ENCODE measurements at regions not wholly inside any gene's neighbourhood (a gene's known extent, or its start where the extent isn't known, plus 50 kb on each side); places are given as distances from the start of the nearest gene placed in this dataset.

GRCh38 chr15:37339437-37339836 lies 239.1 kb upstream of the MEIS2 start:
- no peak overlapping the region for H3K27ac Mint-ChIP-seq
- DNase-seq = no peak
- intact Hi-C loops (cut with micrococcal nuclease) = no loop called here
- no peaks in the 10 kb centered on the region for H3K27me3 Mint-ChIP-seq
- H3K36me3 Mint-ChIP-seq (ENCODE audit: low read depth) = no peaks in the 10 kb centered on the region
- peaks cover 5% of the 10 kb centered on the region for H3K9me3 Mint-ChIP-seq
- H3K4me3 Mint-ChIP-seq = no peak overlapping the region
- no peaks in the 10 kb centered on the region for H3K4me1 Mint-ChIP-seq

- intact Hi-C loops (cut with micrococcal nuclease) = no loop called here
- H3K4me3 Mint-ChIP-seq = no peak overlapping the region
- no peak for DNase-seq
Measured at GRCh38 chr15:37339856-37340255, 239.5 kb upstream of the MEIS2 start.

GRCh38 chr15:37340438-37340837 lies 240.1 kb upstream of the MEIS2 start:
- no peaks in the 10 kb centered on the region for H3K4me1 Mint-ChIP-seq
- H3K4me3 Mint-ChIP-seq = no peak overlapping the region
- peaks cover 2% of the 10 kb centered on the region for H3K9me3 Mint-ChIP-seq
- H3K27me3 Mint-ChIP-seq = no peaks in the 10 kb centered on the region
- no peak overlapping the region for H3K27ac Mint-ChIP-seq
- no peak for DNase-seq
- intact Hi-C loops (cut with micrococcal nuclease) = no loop called here
- H3K36me3 Mint-ChIP-seq (ENCODE audit: low read depth) = no peaks in the 10 kb centered on the region

More at GRCh38 chr15:37339856-37340255, 239.5 kb upstream of the MEIS2 start:
- H3K4me1 Mint-ChIP-seq = no peaks in the 10 kb centered on the region
- no peaks in the 10 kb centered on the region for H3K36me3 Mint-ChIP-seq (ENCODE audit: low read depth)
- no peak overlapping the region for H3K27ac Mint-ChIP-seq
- H3K27me3 Mint-ChIP-seq = no peaks in the 10 kb centered on the region
- H3K9me3 Mint-ChIP-seq = peaks cover 5% of the 10 kb centered on the region

GRCh38 chr15:37359101-37359892 lies 258.9 kb upstream of the MEIS2 start:
- intact Hi-C loops (cut with micrococcal nuclease) = no loop called here
- DNase-seq = no peak
- no peaks in the 10 kb centered on the region for H3K27me3 Mint-ChIP-seq
- no peaks in the 10 kb centered on the region for H3K9me3 Mint-ChIP-seq
- H3K36me3 Mint-ChIP-seq (ENCODE audit: low read depth) = no peaks in the 10 kb centered on the region
- H3K4me1 Mint-ChIP-seq = no peaks in the 10 kb centered on the region
- H3K27ac Mint-ChIP-seq = no peak overlapping the region
- H3K4me3 Mint-ChIP-seq = no peak overlapping the region

- no peaks in the 10 kb centered on the region for H3K36me3 Mint-ChIP-seq (ENCODE audit: low read depth)
- H3K27ac Mint-ChIP-seq = no peak overlapping the region
- no peaks in the 10 kb centered on the region for H3K4me1 Mint-ChIP-seq
- intact Hi-C loops (cut with micrococcal nuclease) = no loop called here
- no peak for DNase-seq
- no peaks in the 10 kb centered on the region for H3K27me3 Mint-ChIP-seq
- H3K4me3 Mint-ChIP-seq = no peak overlapping the region
- H3K9me3 Mint-ChIP-seq = no peaks in the 10 kb centered on the region
Measured at GRCh38 chr15:37359893-37360290, 259.5 kb upstream of the MEIS2 start.

- Mint-ChIP-seq H3K4me3 (no peak overlapping the region), H3K27me3 (no peaks in the 10 kb centered on the region), H3K4me1 (no peaks in the 10 kb centered on the region), H3K27ac (no peak overlapping the region), H3K36me3 (ENCODE audit: low read depth) (no peaks in the 10 kb centered on the region), H3K9me3 (no peaks in the 10 kb centered on the region)
- intact Hi-C loops (cut with micrococcal nuclease) = no loop called here
- DNase-seq = no peak
Measured at GRCh38 chr15:37360724-37361123, 260.4 kb upstream of the MEIS2 start.

- H3K27ac Mint-ChIP-seq = no peak overlapping the region
- no peak overlapping the region for H3K4me3 Mint-ChIP-seq
- no peak for DNase-seq
- intact Hi-C loops (cut with micrococcal nuclease) = no loop called here
- H3K36me3 Mint-ChIP-seq (ENCODE audit: low read depth) = no peaks in the 10 kb centered on the region
- no peaks in the 10 kb centered on the region for H3K9me3 Mint-ChIP-seq
- H3K27me3 Mint-ChIP-seq = no peaks in the 10 kb centered on the region
- H3K4me1 Mint-ChIP-seq = no peaks in the 10 kb centered on the region
Measured at GRCh38 chr15:37361621-37362020, 261.3 kb upstream of the MEIS2 start.

GRCh38 chr15:37362414-37362813 lies 262.1 kb upstream of the MEIS2 start:
- intact Hi-C loops (cut with micrococcal nuclease) = no loop called here
- Mint-ChIP-seq H3K9me3 (no peaks in the 10 kb centered on the region), H3K36me3 (ENCODE audit: low read depth) (no peaks in the 10 kb centered on the region), H3K27me3 (no peaks in the 10 kb centered on the region), H3K4me3 (no peak overlapping the region), H3K27ac (no peak overlapping the region), H3K4me1 (no peaks in the 10 kb centered on the region)
- no peak for DNase-seq

GRCh38 chr15:37368961-37369360 lies 268.6 kb upstream of the MEIS2 start:
- no peak for DNase-seq
- Mint-ChIP-seq H3K4me3 (no peak overlapping the region), H3K27ac (no peak overlapping the region), H3K4me1 (no peaks in the 10 kb centered on the region), H3K9me3 (peaks cover 4% of the 10 kb centered on the region), H3K36me3 (ENCODE audit: low read depth) (no peaks in the 10 kb centered on the region), H3K27me3 (no peaks in the 10 kb centered on the region)
- intact Hi-C loops (cut with micrococcal nuclease) = no loop called here

- Mint-ChIP-seq H3K9me3 (peaks cover 4% of the 10 kb centered on the region), H3K36me3 (ENCODE audit: low read depth) (no peaks in the 10 kb centered on the region), H3K4me1 (no peaks in the 10 kb centered on the region), H3K27me3 (no peaks in the 10 kb centered on the region), H3K27ac (no peak overlapping the region), H3K4me3 (no peak overlapping the region)
- intact Hi-C loops (cut with micrococcal nuclease) = no loop called here
- DNase-seq = no peak
Measured at GRCh38 chr15:37370941-37371340, 270.6 kb upstream of the MEIS2 start.

- Mint-ChIP-seq H3K4me1 (no peaks in the 10 kb centered on the region), H3K27ac (no peak overlapping the region), H3K9me3 (peaks cover 4% of the 10 kb centered on the region), H3K27me3 (no peaks in the 10 kb centered on the region), H3K4me3 (no peak overlapping the region), H3K36me3 (ENCODE audit: low read depth) (no peaks in the 10 kb centered on the region)
- intact Hi-C loops (cut with micrococcal nuclease) = no loop called here
- no peak for DNase-seq
Measured at GRCh38 chr15:37372064-37372463, 271.7 kb upstream of the MEIS2 start.

- Mint-ChIP-seq H3K27ac (no peak overlapping the region), H3K4me3 (no peak overlapping the region), H3K9me3 (peaks cover 9% of the 10 kb centered on the region), H3K27me3 (no peaks in the 10 kb centered on the region), H3K36me3 (ENCODE audit: low read depth) (no peaks in the 10 kb centered on the region), H3K4me1 (no peaks in the 10 kb centered on the region)
- DNase-seq = no peak
- intact Hi-C loops (cut with micrococcal nuclease) = no loop called here
Measured at GRCh38 chr15:37375519-37375918, 275.2 kb upstream of the MEIS2 start.

- H3K4me1 Mint-ChIP-seq = no peaks in the 10 kb centered on the region
- H3K9me3 Mint-ChIP-seq = peaks cover 9% of the 10 kb centered on the region
- no peak overlapping the region for H3K4me3 Mint-ChIP-seq
- intact Hi-C loops (cut with micrococcal nuclease) = no loop called here
- no peaks in the 10 kb centered on the region for H3K36me3 Mint-ChIP-seq (ENCODE audit: low read depth)
- no peak overlapping the region for H3K27ac Mint-ChIP-seq
- no peak for DNase-seq
- H3K27me3 Mint-ChIP-seq = no peaks in the 10 kb centered on the region
Measured at GRCh38 chr15:37377428-37377827, 277.1 kb upstream of the MEIS2 start.

- H3K4me1 Mint-ChIP-seq = no peaks in the 10 kb centered on the region
- H3K27me3 Mint-ChIP-seq = no peaks in the 10 kb centered on the region
- H3K9me3 Mint-ChIP-seq = peaks cover 11% of the 10 kb centered on the region
- H3K27ac Mint-ChIP-seq = no peak overlapping the region
- intact Hi-C loops (cut with micrococcal nuclease) = no loop called here
- no peak for DNase-seq
- H3K36me3 Mint-ChIP-seq (ENCODE audit: low read depth) = no peaks in the 10 kb centered on the region
- H3K4me3 Mint-ChIP-seq = no peak overlapping the region
Measured at GRCh38 chr15:37394402-37395099, 294.2 kb upstream of the MEIS2 start.

Measured in activated CD4-positive, alpha-beta T cell treated with anti-CD3 and anti-CD28 coated beads, Interleukin-2, amount 10 ng/mL, durations not matched to agents 24 days and 14 days (primary cell).